AG09319 (cell line): ENCODE measurements at regions not wholly inside any gene's neighbourhood (a gene's known extent, or its start where the extent isn't known, plus 50 kb on each side); places are given as distances from the start of the nearest gene placed in this dataset.
"Not testable (repeated sequence)": the region's sequence is repeated elsewhere in the genome, so short reads cannot be mapped to it uniquely, and the experiment has no call there.

Experiments used
- DNase-seq: peaks from one replicate; pipeline ENCODE4 v3.0.0-alpha.2; 2010; ENCODE audit warnings: low read depth; ENCODE audit errors: extremely low read depth
- CTCF ChIP-seq: IDR thresholded peaks from 2 replicates; pipeline ENCODE4 v1.5.1; 2011; ENCODE audit warnings: low read depth, mild to moderate bottlenecking, inconsistent platforms, low read length, moderate library complexity

GRCh38 chr10:23571884-23572283 is 133.0 kb downstream of the OTUD1 start:
- DNase-seq, result no peak
- TF ChIP-seq CTCF, result no peak

- TF ChIP-seq CTCF, result no peak
Observed at GRCh38 chr10:23581906-23582450, 143.1 kb downstream of the OTUD1 start.

GRCh38 chr10:23584396-23584795 is 145.5 kb downstream of the OTUD1 start:
- no peak for DNase-seq
- no peak for TF ChIP-seq CTCF

More at GRCh38 chr10:23581906-23582450, 143.1 kb downstream of the OTUD1 start:
- no peak for DNase-seq

- no peak for TF ChIP-seq CTCF
- no peak for DNase-seq
Observed at GRCh38 chr10:23585186-23585585, 146.3 kb downstream of the OTUD1 start.

GRCh38 chr10:23585666-23586065 is 146.8 kb downstream of the OTUD1 start:
- no peak for DNase-seq
- no peak for TF ChIP-seq CTCF

- not testable (repeated sequence) for DNase-seq
Observed at GRCh38 chr10:23595278-23595677, 156.4 kb downstream of the OTUD1 start.

GRCh38 chr10:23604613-23605012 is 165.7 kb downstream of the OTUD1 start:
- no peak for DNase-seq
- no peak for TF ChIP-seq CTCF

GRCh38 chr10:23606456-23606855 is 167.6 kb downstream of the OTUD1 start:
- DNase-seq, result no peak
- TF ChIP-seq CTCF, result no peak
